ENCODE measurements at regions not wholly inside any gene's neighbourhood (a gene's known extent, or its start where the extent isn't known, plus 50 kb on each side); places are given as distances from the start of the nearest gene placed in this dataset.

DNA sequence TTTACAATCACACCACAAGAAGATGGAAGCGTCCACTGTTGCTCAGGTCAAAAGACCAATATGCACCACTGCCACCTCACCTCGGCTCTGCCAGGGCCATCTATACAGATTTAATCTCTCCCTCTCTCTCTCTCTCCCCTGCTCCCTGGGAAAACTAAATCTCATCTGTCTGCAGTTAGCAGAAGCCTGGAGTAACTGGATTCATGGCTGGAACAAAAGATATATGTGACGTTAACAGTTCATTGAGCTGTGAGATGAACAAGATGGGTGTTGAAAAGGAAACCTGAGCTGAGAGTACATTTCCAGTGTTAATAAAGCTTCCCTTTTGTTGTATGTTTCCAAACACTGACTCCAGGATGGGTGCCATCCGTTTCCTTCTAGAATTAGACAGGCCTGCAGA is 369.7 kb downstream of the CDK5RAP2 start:
- DNase-seq: no peak

DNA sequence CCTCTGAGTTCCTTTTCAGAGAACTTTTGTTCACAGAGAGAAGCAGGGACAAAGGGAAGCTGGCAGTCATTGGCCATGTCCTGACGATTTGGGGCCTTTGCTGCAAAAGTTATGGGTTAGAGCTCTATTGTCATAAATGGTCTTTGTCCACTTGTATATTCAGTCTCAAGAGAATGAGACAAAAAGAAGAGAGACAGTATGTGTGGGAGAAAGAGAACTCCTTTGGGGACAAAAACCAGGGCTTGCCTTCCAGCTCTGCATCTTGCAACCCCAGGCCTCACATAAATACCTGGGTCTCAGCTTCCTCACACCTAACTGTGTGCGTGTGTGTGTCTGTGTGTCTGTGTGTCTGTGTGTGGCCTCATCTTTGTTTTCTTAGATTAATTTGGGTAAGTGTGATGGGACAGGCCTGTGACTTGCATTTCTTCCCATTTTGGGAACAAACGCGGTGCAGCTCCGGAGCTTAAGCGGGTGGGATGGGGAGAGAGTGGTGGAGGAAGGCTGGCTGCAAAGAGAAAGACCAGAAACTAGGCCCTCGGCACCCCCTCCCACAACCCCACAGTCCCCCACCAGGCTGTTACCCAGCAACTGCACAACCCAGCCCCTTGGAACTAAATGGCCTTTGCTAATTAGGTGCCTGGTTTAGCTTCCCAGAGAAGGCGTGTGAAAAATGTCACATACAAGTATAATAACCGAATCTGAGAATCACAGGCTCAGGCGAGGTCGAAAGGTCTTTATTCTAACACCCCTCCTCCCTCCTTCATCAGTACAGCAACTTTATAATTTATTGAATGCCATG is 376.9 kb downstream of the CDK5RAP2 start:
- no peak for DNase-seq

DNA sequence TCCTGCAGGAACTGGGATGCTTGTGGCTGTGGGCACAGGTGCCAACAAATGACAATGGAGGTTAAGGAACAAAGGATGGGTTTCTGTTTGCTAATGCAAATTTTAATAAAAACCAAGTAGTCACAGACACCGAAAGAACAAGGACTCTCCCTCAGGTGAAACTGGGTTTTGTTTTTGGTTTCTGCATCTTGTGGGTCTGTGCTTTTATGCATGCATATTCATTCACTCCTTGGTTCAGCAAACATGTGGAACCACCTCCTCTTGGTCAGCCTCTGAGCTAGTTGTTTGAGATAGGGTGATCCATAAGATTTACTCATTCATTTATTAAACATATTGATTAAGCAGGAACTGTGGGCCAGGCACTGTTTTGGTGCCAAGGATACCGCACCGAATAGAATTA is 381.9 kb downstream of the CDK5RAP2 start:
- DNase-seq: no peak

DNA sequence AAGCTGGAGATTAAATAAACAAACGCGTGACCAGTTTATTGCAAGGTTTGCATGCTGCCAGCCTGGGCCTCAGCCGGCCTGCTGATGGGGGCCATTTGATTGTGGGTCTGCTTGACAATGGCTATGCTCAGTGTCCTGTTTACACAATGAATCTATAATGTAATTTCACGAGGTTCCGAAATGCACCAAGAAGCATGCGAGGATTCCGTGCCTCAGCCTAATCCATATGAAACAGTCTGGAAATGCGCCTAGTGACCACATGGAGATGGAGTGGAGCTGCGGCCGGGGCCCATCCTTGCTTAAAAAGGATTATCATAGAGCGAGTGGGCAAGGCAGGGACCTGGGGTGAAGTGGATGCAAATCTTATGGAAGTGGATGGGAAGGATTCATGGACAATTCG is 382.4 kb downstream of the CDK5RAP2 start:
- no peak for DNase-seq

DNA sequence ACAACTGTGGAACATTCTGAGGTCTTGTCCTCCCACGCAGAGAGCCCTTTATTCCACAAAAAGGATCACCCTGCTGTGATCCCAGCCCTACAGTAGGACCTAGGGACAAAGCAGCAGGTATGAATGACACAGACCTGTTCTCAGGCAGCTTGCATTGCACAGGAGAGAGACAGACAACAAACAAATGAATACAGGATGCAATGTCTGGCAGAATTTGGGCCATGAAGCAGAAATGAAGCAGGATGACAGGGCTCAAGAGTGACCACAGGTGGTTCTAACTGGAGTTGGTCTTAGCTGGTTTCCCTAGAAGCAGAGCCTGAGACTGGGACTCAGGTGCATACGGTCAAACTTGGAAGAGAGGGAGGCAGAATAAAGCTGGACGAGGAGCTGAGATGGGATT is 388.8 kb downstream of the CDK5RAP2 start:
- DNase-seq: no peak

DNA sequence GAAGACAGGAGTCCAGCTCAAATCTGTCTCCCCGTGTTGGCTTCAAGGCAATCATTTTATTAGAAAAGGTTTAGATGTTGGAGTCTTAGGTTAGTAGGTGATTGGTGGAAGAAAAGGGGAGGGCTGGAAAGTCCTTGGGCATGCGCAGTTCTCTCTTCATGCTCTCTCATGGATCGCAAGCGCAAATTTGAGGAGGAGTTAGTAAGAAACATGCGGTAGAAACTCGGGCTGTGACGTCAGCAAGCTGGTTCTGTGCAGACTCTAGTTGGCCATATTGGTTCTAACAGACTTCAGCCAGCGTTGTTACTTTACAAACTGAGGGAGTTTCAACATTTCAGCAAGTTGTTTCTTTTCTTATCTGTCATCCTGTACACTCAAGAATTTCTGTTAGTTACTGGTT is 392.2 kb downstream of the CDK5RAP2 start:
- no peak for DNase-seq

DNA sequence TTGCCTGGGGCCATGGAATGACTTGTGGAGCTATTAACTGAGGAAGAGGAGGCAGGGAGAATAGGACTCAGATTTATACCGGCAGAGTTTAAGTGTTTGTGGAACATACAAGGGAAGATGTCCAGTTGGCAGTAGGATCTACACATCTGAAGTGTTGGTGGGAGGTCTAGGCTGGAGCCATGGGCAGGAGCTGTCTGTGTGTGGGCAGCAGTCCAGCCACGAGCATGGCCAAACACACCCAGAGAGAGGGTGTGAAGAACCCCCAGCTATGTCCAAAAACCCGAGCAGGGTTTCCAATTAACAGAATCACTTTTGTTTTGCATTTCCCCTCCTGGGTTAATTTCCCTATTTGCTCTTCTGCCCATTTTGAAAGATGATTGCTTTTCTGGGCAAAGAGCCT is 393.7 kb downstream of the CDK5RAP2 start:
- no peak for DNase-seq

DNA sequence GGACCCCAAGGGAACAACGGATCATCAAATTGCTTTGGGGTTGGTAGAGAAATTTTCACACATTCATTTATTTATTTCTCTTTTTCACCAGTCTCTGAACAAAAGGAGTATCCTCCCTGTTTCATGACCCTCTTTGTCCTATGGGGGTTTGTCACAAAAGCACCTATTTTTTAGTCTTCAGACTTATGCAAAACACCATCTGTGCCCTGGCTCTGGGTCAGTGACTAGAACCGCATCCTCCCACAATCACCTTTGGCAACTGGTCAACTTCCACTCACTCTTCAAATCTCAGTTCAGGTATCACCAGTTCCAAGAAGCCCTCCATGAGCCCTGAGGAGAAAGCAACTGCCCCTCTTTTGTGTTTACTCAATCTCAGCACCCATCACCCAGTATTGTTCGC is 395.7 kb downstream of the CDK5RAP2 start:
- no peak for DNase-seq

DNA sequence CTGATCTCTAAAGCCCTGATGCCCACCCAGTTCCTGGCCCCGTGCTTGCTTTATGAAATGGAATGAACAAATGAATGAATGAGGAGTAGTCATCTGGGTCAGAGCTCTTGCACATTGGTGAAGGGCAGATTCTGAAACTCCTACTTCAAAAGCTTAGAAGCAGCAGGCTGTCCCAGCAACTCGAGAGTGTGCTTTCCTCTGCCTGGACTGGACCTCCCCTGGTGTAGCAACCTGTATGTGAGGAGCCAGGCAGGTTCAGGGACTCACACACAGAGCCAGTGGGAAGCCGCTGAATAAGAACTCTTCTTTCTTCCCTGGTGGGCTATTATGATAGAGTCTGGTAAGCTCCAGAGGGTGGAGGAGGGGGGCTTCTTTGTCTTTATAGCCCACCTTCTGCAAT is 396.4 kb downstream of the CDK5RAP2 start:
- no peak for DNase-seq

DNA sequence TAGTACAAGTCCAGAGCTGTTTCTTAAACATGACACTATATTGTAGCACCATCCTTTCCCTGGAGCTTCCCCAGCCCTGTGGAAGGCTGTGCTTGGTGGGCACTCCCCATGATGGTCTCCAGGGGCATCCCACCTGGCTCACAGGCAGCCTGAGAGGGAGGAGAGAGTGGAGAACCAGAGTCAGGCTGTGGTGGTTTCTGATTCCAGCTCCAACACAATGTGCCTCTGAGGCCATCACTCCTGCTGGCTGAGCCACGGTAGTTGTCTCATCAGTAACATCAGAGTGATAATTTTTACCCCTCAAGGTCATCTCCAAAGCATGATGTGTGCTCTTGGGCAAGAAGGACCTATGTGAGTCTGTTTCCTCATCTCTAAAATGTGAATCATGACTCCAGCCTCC is 398.0 kb downstream of the CDK5RAP2 start:
- DNase-seq: no peak

DNA sequence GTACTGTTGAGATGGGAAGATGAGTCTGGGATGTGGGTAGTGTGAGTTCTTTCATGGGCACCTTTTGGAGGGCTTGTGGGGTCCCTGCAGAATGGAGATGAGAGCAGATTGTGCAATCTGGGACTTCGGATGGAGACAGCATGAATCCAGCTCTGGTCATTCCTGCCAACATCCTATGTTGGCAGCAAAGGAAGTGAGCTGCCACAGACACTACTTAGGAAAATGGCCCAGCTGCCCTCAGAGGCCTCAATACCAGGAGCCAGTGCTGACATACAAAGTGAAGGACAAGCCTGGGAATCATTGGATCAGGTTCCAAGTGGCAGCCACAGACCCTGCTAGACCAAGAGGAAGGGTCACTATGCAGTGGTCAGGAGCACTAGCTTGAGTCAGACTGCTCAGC is 402.8 kb downstream of the CDK5RAP2 start:
- DNase-seq: no peak

DNA sequence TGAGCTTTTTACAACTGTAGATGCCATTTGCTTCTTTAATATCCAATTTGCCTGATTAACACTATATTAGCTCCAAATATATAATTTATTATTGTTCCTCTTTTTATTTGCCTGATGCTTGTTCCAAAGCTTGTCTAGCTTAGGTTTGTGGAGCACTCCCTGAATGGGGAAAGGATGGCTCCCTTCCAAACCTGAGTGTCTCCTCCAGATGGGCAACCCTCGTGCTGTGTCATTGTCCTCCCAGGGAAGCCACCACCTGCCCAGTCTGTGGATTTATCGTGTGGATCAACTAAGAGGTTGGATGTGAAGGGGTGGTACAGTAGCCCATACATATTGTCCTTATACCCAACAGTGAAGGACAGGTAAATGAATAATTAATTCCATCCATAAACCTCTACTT is 404.9 kb downstream of the CDK5RAP2 start:
- DNase-seq: no peak

DNA sequence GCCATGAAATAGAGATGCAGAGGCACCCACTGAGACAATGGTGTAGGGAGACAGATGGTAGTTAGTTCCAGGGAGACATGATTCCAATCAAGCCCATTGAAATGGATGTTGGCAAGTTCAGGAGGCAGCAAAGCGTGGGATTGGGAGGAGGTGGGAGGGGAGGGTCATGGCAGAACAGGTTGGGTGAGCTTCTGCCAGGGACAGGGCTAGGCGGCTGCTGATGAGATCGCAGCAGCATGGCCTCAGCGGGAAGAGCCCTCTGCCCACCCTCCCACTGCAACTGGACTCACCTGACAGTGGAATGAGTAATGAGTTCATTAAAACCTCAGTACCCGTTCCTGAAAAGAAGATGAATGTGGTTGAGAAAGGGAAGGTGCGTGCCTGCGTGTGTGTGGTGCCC is 418.2 kb downstream of the CDK5RAP2 start:
- DNase-seq: no peak

DNA sequence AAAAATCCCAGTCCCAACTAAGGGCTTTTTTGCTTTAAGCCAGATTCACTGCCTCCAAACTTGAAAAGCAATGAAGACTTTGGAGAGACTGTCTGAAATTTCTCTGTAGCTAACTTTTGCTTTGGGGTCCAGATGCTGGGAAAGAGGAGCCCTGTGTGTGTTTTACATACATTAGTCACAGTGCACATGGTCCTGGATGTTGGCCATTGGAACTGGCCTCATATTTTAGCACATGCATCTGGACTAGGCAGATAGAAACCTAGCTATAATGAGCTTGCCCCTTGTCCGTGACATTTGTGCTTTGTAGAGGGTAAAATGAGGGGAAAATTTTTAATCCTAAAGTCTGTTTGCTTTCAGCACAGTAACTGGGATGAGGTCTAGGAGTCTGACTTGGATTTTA is 421.7 kb downstream of the CDK5RAP2 start:
- no peak for DNase-seq

DNA sequence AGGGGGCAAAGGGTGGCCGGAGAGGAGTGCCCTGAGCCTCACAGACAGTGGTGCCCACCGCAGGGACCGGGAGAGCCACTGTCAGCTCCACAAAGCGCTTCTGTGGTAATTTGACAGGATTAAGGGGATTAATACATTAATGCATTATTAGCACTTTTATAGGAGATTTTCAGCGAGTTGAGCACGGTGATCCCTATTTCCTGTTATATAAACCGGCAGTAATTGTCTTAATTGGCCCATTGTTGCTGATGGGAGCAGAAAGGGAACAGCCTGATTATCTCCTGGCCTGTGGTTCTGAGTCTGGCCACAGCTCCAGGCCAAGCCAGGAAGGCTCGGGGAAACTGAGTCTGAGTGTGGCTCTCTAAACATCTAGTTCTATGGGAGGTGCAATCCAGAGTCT is 423.6 kb downstream of the CDK5RAP2 start:
- DNase-seq: no peak

DNA sequence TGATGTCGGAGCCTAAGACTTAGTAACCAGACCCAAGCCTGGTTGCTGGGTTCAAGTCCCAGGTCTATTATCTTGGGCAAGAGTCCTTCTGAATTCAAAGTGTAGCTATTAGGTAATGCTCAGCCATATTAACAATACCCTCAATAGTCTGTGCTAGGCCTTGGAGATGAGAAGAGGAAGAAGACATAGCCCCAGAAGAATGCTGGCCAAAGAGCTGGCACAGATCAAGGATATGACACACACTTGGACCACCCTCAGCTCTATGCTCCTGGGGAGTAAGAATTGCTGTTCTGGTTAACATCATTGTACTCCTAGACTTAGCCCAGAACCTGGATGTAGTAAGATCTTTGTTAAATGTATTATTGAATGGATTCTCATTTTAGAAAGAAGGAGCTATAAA is 426.7 kb downstream of the CDK5RAP2 start:
- no peak for DNase-seq

DNA sequence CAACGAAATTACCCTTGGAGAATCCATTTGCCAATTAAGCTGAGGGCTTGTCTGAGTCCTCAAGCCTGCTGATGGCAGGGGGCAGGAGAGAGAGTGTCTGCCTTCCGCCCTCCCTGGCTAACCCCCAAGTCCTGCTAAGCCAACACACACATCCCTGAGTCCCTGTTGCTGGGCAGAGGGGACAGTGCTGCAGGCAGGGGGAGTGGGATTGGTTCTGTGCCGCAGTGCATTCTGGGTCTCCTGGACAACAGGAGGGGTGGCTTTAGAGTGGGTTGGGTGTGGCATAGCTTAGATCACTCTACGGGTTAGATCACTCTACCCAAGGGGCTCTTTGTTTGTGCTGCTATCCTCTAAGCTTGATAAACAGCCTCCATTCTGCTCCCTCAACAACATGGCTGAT is 427.7 kb downstream of the CDK5RAP2 start:
- no peak for DNase-seq

DNA sequence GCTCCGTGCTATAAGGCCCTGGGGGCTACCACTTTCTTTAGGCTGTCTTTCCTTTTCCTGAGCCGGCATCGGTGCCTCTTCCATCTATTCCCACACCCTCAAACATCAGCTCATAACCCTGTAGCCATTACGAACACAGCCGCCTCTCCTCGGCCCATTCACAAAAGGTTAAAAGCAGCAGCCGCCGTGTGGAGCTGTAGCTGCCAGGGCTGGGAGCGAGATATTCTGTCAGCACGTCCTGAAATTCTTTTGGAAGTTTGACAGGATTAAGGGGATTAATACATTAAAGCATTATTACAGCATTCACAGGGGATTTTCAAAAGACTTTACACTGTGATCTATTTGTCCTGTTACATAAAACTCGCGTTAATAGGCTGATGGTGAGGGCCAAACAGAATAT is 428.2 kb downstream of the CDK5RAP2 start:
- no peak for DNase-seq

DNA sequence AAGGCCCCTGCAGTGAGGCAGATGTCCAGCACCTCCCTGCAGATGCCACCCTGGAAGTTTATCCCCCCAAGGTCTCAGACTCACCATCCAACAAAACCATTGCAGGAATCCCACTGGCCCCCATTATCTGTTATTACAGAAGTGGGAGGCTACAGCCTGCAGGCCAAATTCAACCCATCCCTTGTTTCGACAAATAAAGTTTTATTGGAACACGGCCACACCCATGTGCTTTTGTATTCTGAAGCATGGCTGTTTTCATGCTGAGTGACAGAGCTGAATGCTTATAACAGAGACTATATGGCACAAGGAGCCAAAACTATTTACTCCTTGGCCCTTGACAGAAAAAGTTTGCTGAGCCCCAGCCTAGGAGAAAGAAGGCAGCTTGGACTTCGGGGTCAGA is 428.8 kb downstream of the CDK5RAP2 start:
- no peak for DNase-seq

DNA sequence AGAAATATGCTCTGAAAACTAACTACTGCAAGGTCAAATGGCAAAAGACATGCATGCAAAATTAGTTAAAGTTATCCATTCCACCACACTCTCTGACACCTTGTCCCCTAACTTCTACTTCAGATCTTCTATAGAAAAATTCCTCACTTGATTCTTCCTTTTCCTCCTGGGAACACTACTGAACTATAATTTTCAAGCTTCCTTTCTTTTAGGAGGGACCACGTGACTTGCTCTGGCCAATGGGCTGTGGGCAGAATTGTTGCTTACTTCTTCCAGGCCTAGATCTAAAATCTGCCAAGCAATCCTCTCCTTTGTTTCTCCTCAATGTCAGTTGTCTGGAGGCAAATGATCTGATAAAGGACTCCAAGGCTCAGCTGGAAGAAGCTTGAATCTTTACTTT is 441.0 kb downstream of the CDK5RAP2 start:
- no peak for DNase-seq

DNA sequence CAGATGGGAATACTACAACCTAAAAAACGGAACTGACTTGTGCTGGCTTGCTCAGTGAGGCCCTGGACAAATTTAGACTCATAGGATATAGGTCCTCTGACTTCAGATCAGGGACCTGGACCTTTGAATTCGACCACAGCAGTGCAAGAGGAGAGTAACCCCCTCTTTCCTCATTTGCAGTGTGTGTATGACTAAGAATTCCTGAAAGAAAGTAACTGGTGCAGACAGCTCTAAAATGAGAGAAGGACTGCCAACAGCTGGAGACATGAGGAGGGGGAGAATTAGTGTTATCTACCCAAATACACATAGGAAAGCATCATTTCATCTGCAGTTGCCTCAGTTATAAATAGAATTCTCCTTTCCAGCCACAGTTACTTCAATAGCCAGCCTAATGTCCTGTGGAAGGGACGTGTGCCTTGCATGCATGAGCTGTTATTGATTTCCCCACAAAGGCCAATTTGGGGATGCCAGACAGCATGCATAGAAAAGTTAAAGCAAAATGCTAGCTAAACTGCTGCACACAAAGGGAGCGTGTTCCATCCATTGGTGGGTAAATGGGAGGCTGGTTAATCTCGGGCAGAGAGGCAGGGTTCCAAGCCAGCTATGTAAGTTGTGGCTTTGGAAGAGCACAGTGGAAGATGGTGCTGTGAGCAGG is 442.7 kb downstream of the CDK5RAP2 start:
- DNase-seq: no peak

DNA sequence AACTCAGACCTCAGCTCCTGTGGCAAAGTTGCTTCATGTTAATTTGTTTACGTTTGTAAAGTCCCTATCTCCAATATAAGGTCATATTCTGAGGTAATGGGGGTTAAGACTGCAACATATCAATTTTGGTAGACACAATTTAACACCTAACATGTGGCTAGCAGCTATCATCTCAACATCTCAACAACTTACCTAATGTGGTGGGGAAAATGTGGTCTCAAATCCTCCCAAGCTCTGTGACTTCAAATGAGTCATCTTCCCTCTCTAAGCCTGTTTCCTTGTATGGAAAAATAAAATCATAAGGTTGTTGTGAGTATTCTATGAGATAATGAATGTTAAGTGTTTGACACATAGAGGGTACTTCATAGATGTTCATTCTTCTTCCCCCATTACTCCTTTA is 443.3 kb downstream of the CDK5RAP2 start:
- DNase-seq: no peak

DNA sequence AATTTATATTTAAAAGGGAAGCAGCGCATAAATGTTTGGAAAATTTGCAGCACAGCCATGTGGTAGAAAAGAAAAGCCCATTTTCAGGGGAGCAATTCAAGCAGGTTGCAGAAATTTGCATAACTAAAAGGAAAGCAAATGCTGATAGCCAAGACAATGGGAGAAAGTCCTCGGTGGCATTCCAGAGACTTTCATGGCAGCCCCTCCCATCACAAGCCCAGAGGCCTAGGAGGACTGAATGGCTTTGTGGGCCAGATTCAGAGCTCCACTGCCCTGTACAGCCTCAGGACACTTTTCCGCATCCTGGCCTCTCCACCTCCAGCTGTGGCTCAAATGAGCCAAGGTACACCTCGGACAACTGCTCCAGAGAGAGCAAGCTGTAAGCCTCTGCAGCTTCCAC is 462.9 kb downstream of the CDK5RAP2 start:
- no peak for DNase-seq

DNA sequence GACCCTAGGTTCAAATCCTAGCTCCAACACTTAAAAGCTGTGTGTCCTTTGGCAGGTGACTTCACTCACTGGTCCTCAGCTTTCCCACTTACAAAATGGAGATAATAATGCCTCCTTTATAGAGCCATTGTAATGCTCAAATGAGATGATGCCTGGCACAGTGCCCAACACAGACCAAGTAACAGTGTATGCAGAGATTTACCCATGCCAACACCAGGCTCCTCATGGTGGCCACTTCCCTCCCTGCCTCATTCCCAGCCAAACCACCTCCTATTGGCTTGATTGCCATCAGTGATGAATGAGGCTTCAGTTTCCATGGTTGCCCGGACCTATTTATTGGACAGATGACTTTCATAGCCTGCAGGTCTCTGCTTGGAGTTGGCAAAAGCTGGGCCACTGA is 469.4 kb downstream of the CDK5RAP2 start:
- no peak for DNase-seq

DNA sequence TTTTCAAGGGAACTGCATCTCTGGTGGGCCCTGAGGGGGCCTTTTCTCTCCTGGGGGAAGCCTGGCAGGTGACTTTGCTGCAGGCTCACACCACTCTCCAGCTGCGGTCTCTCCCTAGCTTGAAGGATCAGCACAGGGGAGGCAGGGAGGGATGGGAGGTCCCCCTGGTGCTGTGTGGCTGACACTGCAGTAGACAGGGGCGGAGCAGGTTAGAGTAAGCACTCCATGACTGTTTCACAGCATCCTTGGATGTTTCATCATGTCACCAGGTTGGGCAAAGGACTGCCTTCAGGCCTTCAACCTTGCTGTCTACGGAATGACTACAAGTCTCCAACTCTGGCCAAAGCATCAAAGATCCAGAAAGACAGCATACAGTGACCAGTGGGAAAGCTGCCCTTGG is 470.7 kb downstream of the CDK5RAP2 start:
- no peak for DNase-seq

Measured in T-helper 1 cell (primary cell).